ENCODE measurements at regions not wholly inside any gene's neighbourhood (a gene's known extent, or its start where the extent isn't known, plus 50 kb on each side); places are given as distances from the start of the nearest gene placed in this dataset.
"Not testable (repeated sequence)": the region's sequence is repeated elsewhere in the genome, so short reads cannot be mapped to it uniquely, and the experiment has no call there.

DNA sequence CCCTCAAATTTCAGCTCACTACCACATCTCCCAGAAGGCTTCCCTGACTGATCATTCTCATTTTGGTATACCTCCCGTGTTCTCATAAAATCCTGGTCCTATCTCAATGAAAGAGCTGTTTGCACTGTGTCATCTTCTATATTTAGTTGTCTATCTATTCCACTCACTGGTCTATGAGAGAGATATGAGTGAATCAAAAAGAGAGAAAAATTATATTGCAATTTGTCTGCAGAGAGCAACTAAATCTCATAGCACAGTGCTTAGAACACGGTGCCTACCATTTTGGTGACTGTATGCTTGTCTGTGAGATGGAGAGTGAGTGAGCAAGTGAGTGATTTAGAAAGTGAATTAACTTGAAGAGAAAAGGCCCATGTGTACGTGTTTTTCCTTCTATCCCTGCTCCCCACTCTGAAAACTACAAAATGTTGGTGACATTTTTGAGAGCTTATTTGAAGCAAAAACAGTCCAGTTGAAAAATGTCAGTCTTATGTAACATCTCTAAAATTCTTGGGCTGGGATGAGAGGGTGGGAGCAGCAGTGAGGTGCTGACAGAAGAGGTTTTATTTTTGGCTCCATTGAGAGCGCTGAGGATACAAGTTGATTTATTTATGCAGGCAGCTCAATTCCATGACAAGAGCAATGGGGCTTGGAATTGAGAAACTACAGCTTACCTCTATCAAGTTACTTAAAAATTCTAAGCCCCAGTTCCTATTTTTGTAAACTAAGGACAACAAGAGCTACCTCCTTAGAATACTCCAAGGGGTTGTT lies 373.5 kb upstream of the CHST9 start:
- no peaks in the 10 kb centered on the region for H3K36me3 ChIP-seq (ENCODE audit: insufficient read depth, low read length)
- no peaks in the 10 kb centered on the region; the same call in 1 of the 2 replicates for H3K9me3 ChIP-seq (ENCODE audit: control insufficient read depth, insufficient read depth, low read length)
- no peak overlapping the region for H3K9ac ChIP-seq (ENCODE audit: low read depth, low read length)
- H3K4me1 ChIP-seq (ENCODE audit: insufficient read depth, low read length) = peaks cover 48% of the 10 kb centered on the region

DNA sequence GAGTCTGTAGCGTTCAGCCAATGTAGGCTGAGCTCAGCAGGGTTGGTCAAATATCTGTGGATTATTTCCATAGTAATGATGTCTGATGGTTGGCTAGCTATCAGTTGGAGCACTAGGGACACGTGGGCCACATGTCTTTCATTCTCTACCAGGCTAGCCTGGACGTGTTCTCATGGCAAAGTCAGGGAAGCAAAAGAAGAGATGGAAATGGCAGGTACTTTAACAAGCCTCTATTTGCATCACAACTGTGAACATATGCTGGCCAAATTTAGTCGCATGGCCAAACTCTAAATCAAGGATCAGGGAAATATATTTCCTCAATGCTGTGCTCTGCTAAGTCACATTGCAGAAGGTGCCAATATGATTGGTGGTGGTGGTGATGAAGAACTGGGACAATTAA lies 371.6 kb upstream of the CHST9 start:
- Histone ChIP-seq H3K9ac (ENCODE audit: low read depth, low read length) (no peak overlapping the region), H3K4me1 (ENCODE audit: insufficient read depth, low read length) (peaks cover 31% of the 10 kb centered on the region), H3K9me3 (ENCODE audit: control insufficient read depth, insufficient read depth, low read length) (no peaks in the 10 kb centered on the region; the same call in 1 of the 2 replicates), H3K36me3 (ENCODE audit: insufficient read depth, low read length) (no peaks in the 10 kb centered on the region)

DNA sequence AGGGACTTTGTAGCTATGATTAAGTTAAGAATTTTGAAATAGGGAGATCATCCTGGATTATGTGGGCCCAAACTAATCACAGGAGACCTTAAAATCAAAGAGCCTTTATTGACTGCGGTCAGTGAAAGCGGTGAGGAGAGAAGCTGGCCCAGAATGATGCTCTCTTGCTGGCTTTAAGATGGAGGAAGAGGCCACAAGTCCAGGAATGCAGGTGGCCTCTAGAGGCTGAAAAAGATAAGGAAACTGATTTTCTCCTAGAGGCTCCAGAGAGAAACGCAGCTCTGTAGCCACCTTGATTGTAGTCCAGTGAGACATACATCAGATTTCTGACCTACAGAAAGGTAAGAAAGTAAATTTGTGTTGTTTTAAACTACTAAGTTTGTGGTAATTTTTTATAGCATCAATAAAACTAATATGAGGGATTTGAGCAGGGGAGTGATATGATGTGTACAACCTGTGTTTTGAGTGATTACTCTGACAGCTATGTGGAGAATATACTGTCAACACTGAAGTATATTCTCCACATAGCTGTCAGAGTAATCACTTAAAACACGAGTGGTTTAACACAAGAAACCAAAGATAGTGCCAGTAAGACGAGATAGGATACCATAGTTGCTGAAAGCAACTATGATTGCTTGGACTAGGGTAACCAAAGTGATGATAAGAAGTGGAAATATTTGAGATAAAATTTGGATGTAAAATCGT lies 364.4 kb upstream of the CHST9 start:
- Histone ChIP-seq H3K36me3 (ENCODE audit: insufficient read depth, low read length) (no peaks in the 10 kb centered on the region), H3K4me1 (ENCODE audit: insufficient read depth, low read length) (no peaks in the 10 kb centered on the region), H3K9me3 (ENCODE audit: control insufficient read depth, insufficient read depth, low read length) (no peaks in the 10 kb centered on the region), H3K9ac (ENCODE audit: low read depth, low read length) (no peak overlapping the region)

DNA sequence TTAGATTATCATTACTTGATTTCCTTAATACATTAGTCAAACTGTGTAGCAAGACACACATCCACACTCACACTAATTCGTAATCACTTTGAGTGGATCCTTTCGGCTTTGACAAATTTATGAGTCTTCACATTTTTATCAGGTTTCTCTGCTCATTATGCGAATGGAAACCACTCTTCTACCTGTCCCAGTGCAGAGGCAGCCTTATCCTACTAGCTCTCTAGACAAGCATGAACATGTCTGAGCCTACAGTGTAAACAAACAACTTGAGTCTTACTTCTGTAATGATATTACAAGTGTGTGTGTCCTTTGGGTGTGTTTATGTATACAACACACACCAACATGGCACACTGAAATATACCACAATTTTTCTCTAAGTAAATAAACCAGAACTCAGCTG lies 361.9 kb upstream of the CHST9 start:
- Histone ChIP-seq H3K9ac (ENCODE audit: low read depth, low read length) (no peak overlapping the region), H3K36me3 (ENCODE audit: insufficient read depth, low read length) (no peaks in the 10 kb centered on the region), H3K9me3 (ENCODE audit: control insufficient read depth, insufficient read depth, low read length) (no peaks in the 10 kb centered on the region), H3K4me1 (ENCODE audit: insufficient read depth, low read length) (no peaks in the 10 kb centered on the region; the same call in 1 of the 2 replicates)

DNA sequence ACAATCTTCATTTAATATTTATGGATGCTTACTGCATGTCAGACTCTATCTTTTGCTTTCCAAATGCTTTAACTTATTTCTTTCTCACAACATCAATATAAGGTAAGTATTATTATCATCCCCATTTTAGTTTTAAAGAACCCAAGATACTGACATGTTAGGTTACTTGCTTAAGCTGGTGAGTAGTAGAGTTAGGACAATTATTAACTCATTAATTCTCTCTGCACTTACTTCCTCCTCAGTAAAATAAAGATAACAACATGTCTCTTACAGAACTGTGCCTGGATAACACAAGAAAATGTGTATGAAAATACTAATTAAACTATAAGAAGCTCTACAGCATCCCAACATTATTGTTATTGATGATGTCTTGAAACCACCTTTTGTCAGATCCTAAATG lies 359.1 kb upstream of the CHST9 start:
- Histone ChIP-seq H3K9ac (ENCODE audit: low read depth, low read length) (no peak overlapping the region), H3K36me3 (ENCODE audit: insufficient read depth, low read length) (no peaks in the 10 kb centered on the region), H3K9me3 (ENCODE audit: control insufficient read depth, insufficient read depth, low read length) (no peaks in the 10 kb centered on the region), H3K4me1 (ENCODE audit: insufficient read depth, low read length) (peaks cover 8% of the 10 kb centered on the region; the same call in 1 of the 2 replicates)

DNA sequence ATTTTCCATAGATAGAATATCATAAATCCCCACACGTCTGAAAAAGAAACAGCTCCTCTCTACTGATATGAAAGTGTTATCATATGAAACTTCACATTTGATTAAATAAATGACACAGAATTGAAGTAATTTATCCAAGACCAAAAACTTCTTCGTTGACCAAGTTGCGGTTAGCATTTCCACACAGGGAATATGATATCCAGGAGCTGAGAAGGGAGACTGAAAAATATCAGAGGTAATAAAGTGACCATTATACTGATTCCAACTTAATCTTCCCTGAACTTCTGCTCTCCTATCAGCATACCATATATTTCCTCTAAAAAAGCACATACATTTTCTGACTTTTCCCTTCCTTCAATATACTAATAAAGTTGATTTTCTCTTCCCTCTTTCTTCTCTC lies 356.2 kb upstream of the CHST9 start:
- Histone ChIP-seq H3K4me1 (ENCODE audit: insufficient read depth, low read length) (peaks cover 8% of the 10 kb centered on the region; the same call in 1 of the 2 replicates), H3K9ac (ENCODE audit: low read depth, low read length) (no peak overlapping the region), H3K9me3 (ENCODE audit: control insufficient read depth, insufficient read depth, low read length) (no peaks in the 10 kb centered on the region), H3K36me3 (ENCODE audit: insufficient read depth, low read length) (no peaks in the 10 kb centered on the region)

DNA sequence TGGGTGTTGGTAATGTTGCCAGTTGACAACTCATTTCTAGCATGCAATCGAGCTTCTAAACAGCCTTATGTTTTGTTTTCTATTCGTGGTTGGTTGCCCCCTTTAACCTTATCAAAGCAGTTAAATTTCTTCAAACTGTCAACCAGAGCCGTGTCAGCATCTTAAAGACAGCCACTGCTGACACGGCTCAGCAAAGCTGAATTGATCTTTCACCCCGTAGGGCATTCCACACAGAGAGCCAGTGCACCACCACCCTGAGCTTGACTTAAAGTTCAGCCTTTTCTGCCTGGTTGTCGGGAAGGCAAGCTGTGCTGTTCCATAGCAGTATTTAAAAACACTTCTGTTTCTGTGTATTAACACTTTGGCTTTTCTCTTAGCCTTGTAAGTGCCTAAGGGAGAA lies 355.0 kb upstream of the CHST9 start:
- Histone ChIP-seq H3K9ac (ENCODE audit: low read depth, low read length) (no peak overlapping the region), H3K4me1 (ENCODE audit: insufficient read depth, low read length) (peaks cover 8% of the 10 kb centered on the region; the same call in 1 of the 2 replicates), H3K9me3 (ENCODE audit: control insufficient read depth, insufficient read depth, low read length) (no peaks in the 10 kb centered on the region), H3K36me3 (ENCODE audit: insufficient read depth, low read length) (no peaks in the 10 kb centered on the region)

DNA sequence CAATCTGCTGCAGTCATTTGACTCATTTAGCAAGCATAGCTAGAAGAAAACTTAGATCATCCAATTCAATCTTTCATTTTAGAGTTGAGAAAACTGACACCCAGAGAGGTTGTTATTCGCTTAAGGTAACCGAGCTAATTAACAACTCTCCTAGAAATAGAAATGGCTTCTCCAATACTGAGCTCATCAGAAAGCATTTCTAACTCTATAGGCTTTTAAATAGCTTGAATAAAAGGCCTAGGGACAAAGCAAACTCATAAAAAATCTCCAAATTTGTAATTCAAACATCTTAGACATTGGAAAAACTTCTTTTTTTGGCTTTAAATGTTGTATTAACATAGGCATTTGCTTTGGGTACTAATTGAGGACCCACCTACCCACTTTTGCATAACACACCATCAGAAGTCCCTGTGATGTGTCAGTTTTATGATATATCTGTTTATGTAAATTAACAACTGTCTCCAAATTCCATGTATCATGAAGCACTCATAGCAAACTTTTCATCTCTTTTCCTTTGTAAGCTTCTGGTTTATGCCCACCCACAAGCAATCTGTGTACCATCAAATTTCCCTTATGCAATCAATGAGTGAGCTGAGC lies 343.9 kb upstream of the CHST9 start:
- Histone ChIP-seq H3K9ac (ENCODE audit: low read depth, low read length) (no peak overlapping the region), H3K9me3 (ENCODE audit: control insufficient read depth, insufficient read depth, low read length) (no peaks in the 10 kb centered on the region), H3K4me1 (ENCODE audit: insufficient read depth, low read length) (peaks cover 8% of the 10 kb centered on the region; the same call in 1 of the 2 replicates)

DNA sequence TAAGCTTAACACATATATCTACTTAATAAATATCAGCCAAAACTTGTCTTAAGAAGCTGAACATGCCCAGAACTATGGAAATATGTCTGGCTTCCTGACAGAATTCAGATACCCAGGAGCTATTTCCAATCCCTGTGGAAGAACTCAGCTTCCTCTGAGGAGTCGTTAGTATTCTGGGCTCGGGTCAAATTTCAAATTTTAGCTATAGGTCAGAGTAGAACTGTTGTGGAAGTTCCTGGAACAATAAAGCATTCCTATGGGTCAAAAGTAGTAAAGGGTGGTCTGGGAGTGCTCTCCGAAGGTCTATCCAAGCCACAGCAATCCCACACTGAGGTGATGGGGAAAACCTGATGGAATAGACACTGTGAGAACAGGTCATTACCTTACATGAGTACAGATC lies 342.7 kb upstream of the CHST9 start:
- H3K9me3 ChIP-seq (ENCODE audit: control insufficient read depth, insufficient read depth, low read length) = no peaks in the 10 kb centered on the region
- H3K4me1 ChIP-seq (ENCODE audit: insufficient read depth, low read length) = peaks cover 8% of the 10 kb centered on the region; the same call in 1 of the 2 replicates
- H3K9ac ChIP-seq (ENCODE audit: low read depth, low read length) = no peak overlapping the region
- H3K36me3 ChIP-seq (ENCODE audit: insufficient read depth, low read length) = no peaks in the 10 kb centered on the region; the same call in 1 of the 2 replicates

More for the DNA sequence above, 343.9 kb upstream of the CHST9 start:
- H3K36me3 ChIP-seq (ENCODE audit: insufficient read depth, low read length) = no peaks in the 10 kb centered on the region; the same call in 1 of the 2 replicates

DNA sequence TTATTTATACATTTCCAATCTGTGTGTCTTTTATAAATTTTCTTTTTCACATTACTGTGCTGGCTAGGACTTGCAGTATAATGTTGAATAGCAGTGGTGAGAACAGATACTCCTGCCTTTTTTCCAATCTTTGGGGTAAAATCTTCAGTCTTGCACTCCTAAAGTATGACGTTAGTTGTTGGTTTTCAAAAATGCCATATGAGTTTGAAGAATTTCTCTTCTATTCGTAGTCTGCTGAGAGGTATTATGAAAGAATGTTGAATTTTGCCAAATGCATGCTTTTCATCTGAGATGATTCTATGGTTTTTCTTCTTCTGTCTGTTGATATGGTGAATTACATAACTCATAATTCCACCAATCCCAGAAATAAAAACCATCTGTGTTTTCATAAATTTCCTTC lies 335.3 kb upstream of the CHST9 start:
- no peaks in the 10 kb centered on the region; the same call in 1 of the 2 replicates for H3K9me3 ChIP-seq (ENCODE audit: control insufficient read depth, insufficient read depth, low read length)
- H3K4me1 ChIP-seq (ENCODE audit: insufficient read depth, low read length) = no peaks in the 10 kb centered on the region
- no peak overlapping the region for H3K9ac ChIP-seq (ENCODE audit: low read depth, low read length)
- H3K36me3 ChIP-seq (ENCODE audit: insufficient read depth, low read length) = no peaks in the 10 kb centered on the region

DNA sequence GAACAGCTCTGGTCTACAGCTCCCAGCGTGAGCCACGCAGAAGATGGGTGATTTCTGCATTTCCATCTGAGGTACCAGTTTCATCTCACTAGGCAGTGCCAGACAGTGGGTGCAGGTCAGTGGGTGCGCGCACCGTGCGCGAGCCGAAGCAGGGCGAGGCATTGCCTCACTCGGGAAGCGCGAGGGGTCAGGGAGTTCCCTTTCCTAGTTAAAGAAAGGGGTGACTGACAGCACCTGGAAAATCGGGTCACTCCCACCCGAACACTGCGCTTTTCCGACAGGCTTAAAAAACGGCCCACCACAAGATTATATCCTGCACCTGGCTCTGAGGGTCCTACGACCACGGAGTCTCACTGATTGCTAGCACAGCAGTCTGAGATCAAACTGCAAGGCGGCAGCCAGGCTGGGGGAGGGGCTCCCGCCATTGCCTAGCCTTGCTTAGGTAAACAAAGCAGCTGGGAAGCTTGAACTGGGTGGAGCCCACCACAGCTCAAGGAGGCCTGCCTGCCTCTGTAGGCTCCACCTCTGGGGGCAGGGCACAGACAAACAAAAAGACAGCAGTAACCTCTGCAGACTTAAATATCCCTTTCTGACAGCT lies 325.0 kb upstream of the CHST9 start:
- H3K36me3 ChIP-seq (ENCODE audit: insufficient read depth, low read length); H3K4me1 ChIP-seq (ENCODE audit: insufficient read depth, low read length); H3K9me3 ChIP-seq (ENCODE audit: control insufficient read depth, insufficient read depth, low read length): not testable (repeated sequence)
- peak overlapping the region; percentile 40 for H3K9ac ChIP-seq (ENCODE audit: low read depth, low read length)

DNA sequence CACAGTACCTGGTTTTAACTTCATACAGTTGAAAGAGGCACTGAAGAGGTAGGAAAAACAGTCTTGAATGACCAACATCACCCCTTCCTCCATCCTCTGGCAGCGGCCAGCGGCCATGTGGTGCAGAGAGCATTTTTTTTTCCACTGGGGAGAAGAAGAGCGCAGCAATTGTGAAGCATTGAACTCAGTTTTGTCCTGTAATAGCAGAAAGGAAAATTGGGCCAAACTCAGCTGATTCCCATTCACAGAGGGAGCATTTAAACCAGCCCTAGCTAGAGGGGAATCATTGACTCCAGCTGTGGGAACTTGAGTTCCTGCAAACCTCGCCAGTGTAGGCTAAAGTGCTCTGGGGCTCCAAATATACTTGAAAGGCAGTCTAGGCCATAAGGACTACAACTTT lies 316.6 kb upstream of the CHST9 start:
- H3K36me3 ChIP-seq (ENCODE audit: insufficient read depth, low read length) = no peaks in the 10 kb centered on the region
- no peak overlapping the region for H3K9ac ChIP-seq (ENCODE audit: low read depth, low read length)
- peaks cover 3% of the 10 kb centered on the region; the same call in 1 of the 2 replicates for H3K4me1 ChIP-seq (ENCODE audit: insufficient read depth, low read length)
- H3K9me3 ChIP-seq (ENCODE audit: control insufficient read depth, insufficient read depth, low read length) = no peaks in the 10 kb centered on the region

DNA sequence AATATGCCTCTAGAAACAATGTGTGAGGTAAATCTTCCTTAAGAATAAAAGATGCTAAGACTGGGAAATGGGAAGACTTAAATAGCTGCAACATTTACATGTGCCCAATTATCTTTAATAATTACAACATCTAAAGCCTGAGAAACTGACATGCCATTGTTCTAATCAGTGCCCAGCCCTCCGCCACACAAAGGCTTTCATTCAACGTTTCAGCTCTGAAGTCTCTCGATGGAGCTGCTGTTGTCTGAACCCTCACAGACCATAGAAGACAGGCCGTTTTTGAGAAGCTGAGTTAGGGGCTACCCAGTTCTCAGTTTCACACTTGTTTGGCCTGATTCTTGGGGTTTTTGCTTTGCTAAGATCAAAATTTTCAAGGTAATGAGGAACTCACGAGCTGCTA lies 315.4 kb upstream of the CHST9 start:
- H3K4me1 ChIP-seq (ENCODE audit: insufficient read depth, low read length) = peaks cover 3% of the 10 kb centered on the region; the same call in 1 of the 2 replicates
- no peak overlapping the region for H3K9ac ChIP-seq (ENCODE audit: low read depth, low read length)
- no peaks in the 10 kb centered on the region for H3K36me3 ChIP-seq (ENCODE audit: insufficient read depth, low read length)
- no peaks in the 10 kb centered on the region for H3K9me3 ChIP-seq (ENCODE audit: control insufficient read depth, insufficient read depth, low read length)

DNA sequence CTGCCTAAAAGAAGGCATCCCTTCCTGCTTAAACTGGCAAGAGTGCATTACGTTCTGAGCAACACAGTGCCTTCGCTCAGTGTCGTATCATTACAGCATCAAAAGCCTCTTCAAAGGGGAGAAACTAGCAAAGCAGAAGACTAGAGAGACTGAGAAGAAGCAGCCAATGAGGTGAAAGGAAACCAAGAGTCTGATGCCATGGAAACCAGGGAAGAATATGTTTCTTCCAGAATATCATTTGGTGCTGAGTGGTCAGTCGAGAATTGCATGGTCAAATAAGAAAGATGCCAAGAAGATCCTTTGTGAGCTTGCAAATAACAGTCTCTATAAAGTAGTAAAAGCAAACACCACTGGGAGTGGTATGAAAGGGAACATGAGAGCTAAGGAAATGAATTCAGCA lies 312.1 kb upstream of the CHST9 start:
- Histone ChIP-seq H3K4me1 (ENCODE audit: insufficient read depth, low read length) (peaks cover 5% of the 10 kb centered on the region; the same call in 1 of the 2 replicates), H3K36me3 (ENCODE audit: insufficient read depth, low read length) (no peaks in the 10 kb centered on the region), H3K9me3 (ENCODE audit: control insufficient read depth, insufficient read depth, low read length) (no peaks in the 10 kb centered on the region), H3K9ac (ENCODE audit: low read depth, low read length) (no peak overlapping the region)
